Myocyte (in vitro differentiated cells): ENCODE measurements at regions not wholly inside any gene's neighbourhood (a gene's known extent, or its start where the extent isn't known, plus 50 kb on each side); places are given as distances from the start of the nearest gene placed in this dataset.

Experiments used
- DNase-seq: peaks from one replicate; pipeline ENCODE4 v3.0.0-alpha.2; 2012; ENCODE audit warnings: low read depth

DNA sequence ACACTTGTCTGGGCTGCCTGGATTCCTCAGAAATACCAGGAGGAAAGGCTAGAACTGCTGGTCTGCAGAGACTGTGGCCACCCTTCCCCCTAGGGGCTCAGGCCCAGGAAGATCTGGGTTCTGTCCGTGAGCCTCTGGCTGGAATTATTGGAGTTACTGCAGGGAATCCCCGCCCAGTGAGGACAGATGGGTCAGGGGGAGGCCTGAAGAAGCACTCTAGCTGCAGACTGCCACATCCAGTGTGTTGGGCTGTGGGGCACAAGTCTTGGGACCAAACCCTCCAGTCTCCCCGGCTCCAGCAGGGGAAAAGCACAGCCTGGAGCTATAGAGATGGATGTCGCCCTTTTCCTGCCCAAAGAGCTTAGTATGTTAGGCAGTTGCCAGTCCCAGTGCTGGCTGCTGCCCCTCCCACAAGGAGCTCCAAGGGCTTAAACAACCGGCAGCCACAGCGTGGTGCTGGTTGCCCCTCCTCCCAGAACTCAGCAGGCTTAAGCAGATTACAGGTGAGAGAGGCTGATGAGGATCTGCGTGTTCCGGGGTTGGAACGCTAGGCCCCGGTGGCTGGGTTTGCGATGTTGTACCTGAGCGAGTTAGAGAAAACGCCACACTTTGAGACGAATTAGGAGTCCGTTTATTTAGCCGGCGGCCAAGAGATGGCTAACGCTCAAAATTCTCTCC lies 255.5 kb upstream of the LRRC7 start:
- DNase-seq, result no peak

DNA sequence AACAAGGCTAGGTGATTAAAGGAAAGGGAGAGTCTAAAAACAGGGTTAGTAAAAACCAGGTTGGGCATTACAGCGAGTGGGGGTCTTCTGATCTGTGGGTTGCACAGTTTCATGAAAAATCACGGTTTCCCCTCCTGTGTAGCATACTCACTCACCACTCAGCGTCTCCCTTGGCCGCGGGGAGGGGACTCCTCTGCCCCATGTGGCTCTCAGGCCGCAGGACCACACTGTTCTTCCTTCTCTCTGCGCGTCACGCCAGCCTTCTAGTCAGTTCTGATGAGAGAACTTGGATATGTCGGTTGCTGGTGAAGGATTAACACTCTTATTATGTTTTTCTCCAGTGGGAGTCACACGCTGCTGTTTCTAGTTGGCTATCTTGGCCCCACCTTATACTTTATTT lies 254.6 kb upstream of the LRRC7 start:
- no peak for DNase-seq

DNA sequence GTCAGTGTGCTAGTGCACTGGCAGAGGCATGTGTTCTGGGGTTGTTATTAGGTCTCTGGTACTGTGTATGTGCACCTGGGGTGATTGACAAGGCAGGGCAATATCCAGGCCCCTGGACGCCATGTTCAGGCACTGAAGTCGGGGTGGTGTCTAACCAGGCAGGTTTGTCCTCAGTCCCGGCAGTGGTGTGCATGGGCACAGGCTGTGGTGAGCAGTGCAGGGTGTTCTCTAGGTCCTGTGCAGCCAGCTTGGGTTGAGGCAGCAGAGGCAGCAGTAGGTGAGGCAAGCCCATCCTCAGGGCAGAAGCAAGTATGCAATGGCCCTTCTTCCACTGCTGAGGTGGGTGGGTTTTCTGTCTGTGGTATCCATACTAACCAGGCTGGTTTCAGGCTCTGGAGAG lies 252.3 kb upstream of the LRRC7 start:
- DNase-seq, result no peak

DNA sequence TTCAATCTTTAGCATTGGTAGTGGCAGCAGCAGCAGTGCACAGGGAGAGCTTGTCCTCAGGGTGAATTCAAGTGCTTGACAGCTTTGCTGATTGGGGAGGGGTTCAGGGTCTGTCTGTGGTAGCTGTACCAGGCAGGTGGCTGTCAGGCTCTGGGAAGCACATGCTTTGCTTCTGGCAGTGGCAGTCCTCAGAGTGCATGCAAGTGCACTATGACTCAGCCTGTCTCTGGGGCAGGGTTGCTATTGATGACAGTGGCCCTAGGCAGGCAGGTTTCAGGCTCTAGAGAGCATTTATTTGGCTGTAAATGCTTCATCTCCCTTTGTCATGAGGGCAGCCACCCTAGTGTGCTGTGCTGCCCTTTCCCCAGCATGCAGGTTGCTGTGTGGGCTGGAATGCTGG lies 251.9 kb upstream of the LRRC7 start:
- no peak for DNase-seq

DNA sequence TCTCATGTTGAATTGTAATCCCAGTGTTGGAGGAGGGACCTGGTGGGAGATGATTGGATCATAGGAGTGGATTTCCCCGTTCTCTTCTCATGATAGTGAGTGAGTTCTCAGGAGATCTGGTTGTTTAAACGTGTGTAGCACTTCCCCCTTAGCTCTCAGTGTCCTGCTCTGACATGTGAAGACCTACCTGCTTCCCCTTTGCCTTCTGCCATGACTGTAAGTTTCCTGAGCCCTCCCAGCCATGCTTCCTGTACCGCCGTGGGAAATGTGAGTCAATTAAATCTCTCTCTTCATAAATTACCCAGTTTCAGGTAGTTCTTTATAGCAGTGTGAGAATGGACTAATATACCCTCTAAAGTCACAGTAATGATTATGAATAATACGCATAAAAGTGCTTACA lies 248.4 kb upstream of the LRRC7 start:
- DNase-seq, result no peak

DNA sequence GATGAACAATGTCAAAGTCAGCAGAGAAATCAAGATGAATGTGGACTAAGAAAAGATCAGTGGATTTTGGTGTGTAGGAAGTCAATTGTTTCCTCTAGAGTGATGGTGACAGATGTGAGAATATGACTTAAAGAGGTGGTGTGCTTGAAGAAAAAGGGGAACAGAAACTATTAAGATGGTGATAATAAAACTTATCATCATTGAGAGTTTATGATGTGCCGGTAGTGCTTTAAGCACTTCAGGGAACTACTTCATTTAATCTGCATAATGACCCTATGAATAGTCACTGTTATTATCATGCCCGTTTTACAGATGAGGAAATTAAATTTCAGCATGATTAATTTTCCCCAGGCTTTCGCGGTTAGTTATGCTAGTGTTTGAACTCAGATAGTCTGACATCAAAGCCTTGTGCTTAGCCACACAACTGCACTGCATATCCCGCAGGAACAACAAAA lies 246.9 kb upstream of the LRRC7 start:
- no peak for DNase-seq

DNA sequence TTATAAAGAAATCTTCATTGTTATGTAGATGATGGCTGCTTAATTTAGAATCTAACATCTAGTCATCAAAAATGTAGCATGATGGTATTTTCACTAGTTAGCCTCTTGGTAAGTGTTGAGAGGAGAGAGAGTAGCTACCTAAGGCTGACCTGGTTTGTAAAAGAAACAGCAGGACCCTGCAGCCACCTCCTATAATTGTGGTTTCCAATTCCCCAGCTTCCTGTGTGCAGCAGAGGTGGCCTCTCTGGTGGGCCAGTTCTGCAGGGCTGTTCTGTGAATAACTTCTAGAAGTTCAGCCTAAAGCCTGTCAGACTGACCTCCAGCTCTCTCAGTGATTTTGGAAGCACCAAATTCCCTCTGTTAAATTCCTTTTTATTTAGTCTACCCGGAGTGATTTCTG lies 246.4 kb upstream of the LRRC7 start:
- DNase-seq, result no peak

DNA sequence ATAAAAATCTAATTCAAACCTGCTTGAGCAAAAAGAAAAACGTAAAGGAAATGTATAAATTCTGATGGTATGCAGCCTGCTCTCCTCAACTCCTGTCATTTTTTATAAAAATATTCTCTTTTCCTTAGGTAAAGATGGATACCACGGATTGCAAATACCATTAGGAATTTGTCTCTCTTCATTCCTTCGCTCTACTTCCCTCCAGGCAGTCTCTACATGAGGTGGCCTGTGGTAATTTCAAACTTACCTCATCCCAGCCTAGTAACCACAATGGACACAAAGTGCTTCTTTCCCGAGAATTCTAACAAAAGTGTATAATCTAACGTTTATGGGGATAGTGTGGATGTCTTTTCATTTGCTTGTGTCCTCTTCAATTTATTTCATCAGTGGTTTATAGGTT lies 239.5 kb upstream of the LRRC7 start:
- DNase-seq, result no peak

DNA sequence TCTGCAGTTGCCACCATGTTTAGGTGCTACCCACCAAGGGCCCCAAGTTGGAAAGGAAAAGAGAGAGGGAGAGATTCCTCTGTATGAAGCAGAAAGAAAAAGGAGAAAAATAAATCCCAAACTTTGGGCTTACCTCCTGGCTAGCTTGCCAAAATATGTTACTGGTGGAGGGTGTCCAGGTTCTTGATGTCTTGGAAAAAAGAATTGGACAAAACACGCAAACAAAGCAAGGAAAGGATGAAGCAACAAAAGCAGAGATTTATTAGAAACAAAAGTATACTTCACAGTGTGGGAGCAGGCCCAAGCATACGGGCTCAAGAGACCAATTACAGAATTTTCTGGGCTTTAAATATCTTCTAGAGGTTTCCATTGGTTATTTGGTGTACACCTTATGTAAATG lies 204.5 kb upstream of the LRRC7 start:
- DNase-seq, result no peak

DNA sequence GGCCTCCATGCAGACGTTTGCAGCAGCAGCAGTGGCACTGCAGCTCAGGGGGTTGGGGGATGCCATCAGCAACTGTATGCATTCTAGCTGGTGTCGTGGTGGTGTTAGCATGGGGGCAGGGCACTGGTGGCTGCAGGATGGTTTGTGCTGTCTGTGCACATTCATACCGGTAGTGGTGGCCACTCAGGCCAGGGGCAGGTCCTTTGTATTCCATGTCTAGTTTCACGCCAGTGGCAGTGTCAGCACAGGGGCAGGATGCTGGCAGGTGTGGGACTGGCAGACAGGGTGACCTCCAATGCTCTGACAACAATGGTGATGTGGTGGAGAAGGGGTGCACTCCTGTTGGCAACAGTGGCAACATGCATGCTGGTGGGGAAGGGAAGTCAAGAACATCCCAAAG lies 194.2 kb upstream of the LRRC7 start:
- no peak for DNase-seq

DNA sequence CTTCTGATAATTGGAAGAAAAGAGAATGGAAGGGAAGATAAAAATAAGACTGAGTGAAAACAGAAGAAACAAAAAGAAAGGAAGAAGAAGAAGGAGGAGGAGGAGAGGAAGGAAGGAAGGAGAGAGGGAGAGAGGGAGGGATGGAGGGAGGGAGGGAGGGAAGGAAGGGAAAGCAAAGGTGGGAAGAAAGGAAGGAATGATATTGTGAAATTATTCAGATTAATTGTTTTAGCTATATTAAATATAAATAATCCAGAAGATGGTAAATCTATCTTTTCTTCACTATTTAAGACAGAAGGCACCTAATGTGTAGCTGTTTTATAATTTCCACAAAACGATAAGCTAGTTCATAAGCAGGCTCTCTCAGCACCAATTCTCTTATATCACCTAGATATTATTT lies 191.3 kb upstream of the LRRC7 start:
- no peak for DNase-seq

DNA sequence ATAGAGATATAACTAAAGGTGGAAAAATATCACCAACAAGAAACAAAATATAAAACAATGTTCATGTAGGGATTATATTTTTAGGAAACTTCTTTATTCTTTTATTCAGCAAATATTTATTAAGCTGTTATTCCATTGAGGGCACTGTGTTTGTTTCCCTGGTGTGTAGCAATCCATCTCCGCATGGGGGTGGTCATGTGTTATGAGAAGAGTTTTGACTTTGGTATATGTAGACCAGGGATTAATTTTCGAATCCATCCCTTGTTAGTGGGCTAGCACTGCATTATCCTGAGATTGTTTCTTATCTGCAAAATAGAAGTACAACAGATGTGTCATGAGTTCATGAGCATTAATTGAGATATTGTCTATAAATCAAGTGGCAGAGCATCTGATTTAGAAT lies 190.2 kb upstream of the LRRC7 start:
- DNase-seq, result no peak

DNA sequence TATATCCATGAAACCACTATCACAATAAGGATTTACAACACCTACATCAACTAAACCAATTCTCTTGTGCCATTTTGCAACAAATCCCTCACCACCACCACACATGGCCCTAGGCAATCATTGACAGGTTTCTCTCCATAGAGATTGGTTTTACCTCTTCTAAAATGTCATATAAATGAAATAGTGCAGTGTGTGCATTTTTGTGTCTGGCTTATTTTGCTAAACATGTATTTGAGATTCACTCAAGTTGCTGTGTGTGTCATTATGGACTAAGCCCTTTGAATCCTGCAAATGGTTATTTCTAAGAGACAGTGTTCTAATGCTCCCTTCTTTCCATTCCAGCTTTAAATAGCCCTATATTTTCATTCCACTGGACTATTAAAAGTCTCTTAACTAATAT lies 179.7 kb upstream of the LRRC7 start:
- no peak for DNase-seq

DNA sequence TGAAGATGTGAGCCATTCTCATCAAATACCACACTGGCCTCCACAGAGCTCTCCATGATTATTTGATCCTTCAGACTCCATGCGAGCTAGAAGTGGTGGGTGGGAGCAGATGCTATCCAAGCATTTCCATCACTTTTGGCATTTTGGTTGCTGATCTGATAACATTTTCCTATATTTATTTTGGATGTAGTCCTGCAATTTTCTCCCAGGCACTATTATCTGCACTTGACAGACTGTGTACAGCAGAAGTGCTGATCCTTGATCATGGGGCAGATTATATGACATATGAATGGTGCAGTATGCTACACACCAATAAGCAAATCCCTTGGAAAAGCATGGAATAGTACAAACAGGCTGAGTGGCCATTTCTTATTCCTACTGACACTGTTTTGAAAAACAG lies 167.6 kb upstream of the LRRC7 start:
- DNase-seq, result no peak

DNA sequence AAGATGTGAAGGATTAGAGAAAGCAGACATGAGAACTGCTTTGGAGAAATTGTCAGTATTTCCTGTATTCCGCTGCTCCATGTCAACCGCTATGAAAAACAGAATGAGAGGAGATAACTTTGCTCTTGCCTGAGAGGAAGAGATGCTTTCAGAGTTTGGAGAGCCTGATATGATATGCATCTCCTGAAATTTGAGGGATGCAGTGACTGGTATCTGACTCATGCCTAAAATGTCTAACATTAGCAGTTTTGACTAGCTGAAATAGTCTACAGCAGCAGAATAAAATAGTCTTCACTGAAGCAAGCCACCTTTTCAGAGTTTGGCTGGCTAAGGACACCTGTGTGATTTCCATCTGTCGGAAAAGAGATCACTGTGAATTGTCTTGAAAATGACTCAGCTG lies 165.8 kb upstream of the LRRC7 start:
- DNase-seq, result no peak

DNA sequence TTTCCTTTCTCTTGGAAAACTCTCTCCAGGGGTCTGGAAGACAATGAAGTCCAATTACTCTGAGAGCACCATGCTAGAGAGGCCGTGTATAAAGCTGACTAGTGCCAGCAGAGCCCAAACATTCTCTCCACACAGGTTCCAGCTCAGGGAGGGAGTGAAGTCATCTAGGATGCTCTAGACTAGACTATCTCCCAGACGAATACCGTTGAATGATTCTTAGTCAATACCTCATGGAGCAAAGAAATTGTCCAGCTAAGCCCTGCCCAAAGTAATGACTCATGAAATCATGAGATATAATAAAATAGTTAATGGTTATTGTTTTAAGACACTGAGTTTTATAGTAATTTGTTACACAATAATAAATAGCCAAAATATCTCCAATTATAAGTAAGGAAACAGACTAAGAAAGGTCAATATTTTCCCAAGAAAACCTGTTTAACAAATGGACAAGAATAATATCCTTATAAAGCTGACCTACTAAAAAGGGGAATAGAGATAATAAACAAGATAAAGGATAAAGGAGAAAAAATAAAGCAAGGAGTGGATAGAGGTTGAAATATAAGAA lies 163.9 kb upstream of the LRRC7 start:
- no peak for DNase-seq

DNA sequence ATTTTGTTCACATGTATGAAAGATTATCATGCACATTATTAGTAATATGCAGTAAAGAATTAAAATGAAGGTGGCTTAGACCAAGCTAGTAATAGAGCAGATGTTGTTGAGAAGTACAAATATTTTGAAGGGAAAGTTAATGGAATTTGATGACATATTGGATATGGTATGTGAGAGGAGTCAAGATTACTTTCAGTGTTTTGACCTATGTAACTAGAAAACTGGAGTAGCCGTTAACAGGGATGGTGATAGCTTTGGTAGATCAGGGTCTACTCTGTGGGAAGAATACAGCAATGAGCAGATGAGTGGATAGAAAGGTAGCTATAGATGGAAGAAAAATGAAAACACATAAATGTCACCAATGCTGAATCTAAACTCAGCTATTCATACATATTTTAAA lies 163.2 kb upstream of the LRRC7 start:
- no peak for DNase-seq

DNA sequence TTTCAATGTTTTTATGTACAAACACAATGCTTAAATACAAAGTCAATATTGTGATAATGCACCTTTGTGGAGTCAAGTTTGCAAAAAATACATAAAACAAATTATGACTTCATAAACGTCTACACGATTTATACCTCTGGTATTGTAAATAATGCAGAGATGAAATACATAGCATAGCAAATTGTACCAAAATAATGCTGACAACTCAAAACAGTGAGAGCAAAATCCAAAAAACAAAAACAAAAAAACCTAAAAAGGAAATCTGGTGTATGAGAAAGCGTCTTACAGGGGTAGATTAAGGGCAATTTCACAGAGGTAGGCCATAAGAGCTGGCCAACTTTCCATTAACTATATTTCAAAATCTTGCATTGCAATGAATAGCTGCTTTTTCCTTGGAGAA lies 161.5 kb upstream of the LRRC7 start:
- no peak for DNase-seq

DNA sequence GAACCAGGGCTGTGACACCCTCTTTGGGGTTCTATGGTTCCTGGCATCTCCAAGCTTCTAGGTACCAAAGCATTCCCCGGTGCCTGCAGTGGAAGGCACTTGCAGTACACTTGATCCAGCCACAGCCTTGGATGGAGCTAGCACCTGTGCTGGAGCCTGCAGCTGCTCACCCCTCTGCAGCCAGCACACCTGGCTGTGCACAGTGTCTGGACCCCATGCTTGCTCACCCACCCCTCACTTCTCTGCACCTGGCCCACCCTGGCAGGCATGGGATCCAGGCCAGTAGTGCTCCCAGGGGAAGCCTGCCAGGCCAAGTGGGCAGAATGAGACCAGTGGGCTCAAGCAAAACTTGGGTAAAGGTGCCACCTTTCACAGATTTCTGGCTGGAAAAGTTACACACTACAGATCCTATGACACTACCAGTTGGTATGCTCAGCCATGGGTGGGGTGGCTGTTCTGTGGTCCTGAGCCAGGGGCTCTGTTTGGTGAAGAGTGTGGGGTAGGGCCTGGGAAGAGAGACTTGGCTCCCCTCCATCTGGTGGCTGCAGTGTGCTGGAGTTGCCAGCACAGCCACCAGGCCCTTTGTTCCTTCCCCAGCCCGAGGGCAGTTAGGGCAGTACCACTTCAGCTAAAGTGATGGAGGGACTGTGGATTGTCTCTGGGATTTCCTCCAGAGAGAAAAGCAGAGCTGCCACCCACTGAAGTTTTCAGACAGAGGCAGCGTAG lies 157.8 kb upstream of the LRRC7 start:
- DNase-seq, result no peak

DNA sequence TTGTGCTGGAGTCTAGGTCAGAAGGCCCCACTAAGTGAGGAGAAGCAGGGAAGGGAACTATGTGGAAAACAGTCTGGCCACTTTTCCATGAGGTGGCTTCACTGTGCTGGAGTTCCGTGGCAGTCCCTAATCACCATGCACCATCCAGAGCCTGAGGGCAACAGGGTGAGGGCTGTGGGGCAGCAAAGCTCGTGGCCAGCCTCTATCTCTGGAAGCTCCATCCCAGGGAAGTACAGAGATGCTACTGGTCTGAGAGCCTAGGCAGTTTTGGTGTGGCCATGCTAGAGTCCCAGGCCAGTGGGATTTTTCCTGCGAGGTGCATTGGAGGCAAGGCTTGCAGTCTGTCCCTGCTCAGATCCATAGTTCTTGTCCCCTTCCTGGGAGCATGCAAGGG lies 157.3 kb upstream of the LRRC7 start:
- no peak for DNase-seq

DNA sequence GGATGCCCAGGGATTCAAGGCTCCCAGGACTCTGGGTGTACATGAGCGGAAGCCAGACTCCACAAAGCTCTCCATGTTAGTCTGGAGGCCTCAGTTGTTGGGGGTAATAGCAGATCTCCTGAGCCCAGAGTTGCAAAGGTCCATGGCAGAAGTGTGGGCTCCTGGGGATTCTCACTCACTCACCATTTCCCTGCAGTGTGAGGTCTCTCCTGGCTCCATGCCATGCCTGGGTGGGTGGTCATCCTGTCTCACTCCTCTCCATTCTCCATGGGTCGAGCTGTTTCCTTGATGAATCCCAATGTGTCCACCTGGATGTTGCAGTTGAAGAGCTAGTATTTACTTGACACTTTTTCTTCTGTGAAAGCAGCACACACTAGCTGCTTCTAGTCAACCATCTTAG lies 156.8 kb upstream of the LRRC7 start:
- no peak for DNase-seq

DNA sequence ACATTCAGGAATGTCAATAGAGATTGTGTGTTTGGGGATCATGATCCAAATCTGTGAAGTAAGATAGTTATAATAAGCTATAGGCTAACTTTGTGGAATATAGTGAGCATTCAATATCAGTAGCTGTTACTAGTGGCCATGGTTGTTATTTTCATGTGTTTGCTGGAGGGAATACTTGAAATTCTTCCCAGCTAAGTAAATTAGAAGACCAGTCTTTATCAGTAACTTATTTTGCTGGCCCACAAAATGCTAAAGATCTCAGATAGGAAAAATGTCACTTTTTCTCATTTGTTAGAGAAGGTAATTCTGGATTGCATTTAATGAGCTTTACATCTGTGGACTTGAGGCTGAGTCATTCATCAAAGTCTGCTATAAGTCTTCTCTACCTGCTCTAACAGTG lies 156.1 kb upstream of the LRRC7 start:
- DNase-seq, result no peak

DNA sequence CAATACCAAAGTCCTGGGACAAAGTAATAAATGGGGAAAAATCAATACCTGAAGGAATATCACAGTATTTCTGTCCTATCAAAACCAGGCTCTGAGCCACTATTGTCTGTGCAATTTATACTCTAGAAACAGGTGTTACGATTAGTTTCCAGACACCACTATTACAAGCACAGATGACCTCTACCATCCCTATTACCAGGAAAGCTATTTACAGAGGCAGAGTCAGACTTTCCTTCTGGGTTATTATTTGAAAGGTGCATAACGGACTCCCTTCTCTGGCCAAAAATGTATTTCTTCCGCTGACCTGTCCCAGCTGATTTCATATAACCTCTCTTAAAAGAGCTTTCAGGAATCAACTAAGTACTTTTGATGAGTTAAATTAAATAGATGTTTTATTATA lies 154.6 kb upstream of the LRRC7 start:
- DNase-seq, result peak; percentile 19
